Umbilical cord (tissue), 1 donor: ENCODE measurements at regions not wholly inside any gene's neighbourhood (a gene's known extent, or its start where the extent isn't known, plus 50 kb on each side); places are given as distances from the start of the nearest gene placed in this dataset.

Experiments
- DNase-seq: peaks from one replicate; pipeline ENCODE4 v3.0.0-alpha.2; 2015; ENCODE audit warnings: low spot score

DNA sequence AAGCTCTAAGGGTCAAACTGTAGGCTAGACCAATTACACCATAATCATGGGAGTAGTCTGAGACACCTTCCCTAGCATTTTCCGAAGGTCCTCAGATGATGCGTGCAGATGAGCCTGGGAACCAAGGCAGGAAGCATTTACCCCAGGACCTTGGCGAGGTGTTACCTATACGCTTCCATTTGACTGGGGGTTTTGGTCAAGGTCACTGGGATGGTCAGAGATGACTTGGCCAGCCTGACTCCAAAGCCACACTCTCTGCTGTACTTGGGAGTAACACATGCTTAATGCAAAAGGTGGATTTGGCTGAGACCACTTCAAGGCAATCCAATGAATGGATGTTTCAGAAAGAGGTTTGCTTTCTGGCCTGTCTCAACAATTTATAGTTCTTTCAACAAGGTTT, 98.9 kb upstream of the IRS2 start:
- no peak for DNase-seq

DNA sequence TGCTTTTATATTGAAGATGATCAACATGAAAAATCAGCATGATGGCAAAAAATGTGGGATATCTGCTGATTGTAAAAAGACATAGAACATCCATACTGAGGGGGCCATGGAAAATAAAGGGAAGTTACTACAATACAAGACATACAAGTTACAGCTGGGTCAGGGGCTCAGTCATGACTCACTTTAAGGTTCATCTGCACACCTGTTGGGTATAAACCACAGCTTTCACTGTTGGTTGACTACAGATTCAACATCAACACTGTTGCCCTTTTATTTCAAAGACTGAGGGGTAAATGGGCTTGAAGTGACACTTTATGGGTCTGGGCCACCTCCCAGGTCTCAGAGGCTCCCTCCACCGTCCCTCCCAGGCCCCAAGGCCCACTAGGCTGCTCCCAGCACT, 98.1 kb upstream of the IRS2 start:
- DNase-seq = no peak

DNA sequence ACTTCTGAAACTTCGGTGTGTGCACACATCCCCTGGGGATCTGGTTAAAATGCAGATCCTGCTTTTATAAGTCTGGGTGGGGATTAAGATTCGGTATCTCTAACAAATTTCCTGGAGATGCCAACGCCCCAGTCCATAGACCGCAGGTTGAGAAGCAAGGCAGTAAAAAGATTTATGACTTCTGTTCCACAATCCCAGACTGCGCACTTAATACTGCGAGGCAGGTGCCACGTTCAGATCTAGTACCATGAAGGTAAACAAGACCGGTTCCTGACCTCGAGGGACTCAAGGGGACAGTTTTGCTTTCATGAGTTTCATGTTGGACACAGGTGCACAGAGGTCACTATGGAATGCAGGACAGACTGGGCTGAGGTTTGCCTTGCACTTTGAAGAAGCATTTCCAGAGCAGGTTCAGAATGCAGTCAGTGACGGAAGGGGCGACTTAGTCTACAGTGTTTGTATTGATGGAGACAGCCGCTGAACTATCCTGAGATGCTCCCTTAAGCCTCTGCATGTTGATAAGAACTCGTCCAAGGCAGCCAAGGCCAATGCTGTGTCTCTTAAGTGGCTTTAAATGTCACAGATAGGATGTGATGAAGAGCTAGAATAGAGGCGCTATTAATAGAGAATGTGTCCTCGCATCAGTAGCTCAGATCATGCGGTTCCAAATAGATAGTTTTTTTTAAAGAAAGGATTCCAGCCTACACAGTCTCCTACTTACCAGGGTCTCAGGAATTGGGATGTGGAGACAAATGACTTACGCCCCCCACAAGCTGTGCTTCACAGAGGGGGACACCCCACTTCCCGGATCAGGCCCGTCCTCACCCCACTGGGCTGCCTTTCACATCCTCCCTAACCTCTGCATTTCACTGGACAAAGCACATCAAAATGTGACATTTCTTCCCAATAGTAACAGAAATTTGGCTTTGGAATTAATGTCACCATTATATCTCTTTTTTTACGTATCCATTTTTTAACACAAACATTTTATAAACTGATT, 97.1 kb upstream of the IRS2 start:
- DNase-seq = no peak

DNA sequence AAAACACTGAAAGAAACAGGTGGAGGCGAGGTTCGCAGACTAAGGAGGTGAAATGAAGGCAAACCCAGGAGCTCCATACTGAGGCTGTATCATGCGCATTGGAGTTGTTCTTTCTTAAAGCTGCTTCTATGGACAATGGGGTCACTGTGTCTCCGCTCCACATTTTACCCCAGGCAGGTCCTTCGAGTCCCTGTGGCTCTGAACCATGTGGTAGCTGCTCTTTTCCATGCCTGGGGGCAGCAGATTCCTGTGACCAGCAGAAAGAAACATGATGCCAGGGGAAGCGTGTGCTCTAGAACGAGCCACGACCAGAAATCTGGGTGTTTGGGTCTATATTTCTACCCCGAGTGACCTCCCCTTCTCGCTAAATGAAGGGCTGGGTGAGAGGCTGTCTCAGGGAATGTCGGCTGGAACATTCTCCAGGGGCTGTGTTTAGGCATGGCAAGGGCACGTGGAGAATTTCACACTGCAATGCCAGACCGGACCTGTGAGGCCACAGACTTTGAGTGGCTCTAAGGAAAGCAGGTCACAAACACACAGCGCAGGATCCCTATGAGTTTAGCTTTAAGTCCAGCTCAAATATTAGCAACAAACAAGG, 95.7 kb upstream of the IRS2 start:
- DNase-seq = no peak

DNA sequence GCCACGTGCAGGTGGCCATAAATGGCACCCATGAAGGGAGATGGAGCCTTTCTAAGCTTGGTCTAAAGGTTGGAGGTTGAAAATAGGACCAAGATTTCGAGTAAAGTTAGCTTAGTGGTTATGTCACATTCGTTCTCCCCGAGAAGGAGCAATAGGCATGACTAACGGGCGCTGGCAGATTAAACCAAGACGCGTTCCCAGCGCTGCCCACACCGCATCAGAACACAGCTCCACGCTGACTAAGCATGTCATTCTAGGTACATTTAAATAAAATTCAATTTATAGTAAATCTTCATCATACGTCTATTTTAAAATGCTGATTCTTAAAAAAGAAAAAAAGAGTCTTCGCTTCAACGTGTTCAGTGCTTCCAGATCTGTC, 95.0 kb upstream of the IRS2 start:
- no peak for DNase-seq

DNA sequence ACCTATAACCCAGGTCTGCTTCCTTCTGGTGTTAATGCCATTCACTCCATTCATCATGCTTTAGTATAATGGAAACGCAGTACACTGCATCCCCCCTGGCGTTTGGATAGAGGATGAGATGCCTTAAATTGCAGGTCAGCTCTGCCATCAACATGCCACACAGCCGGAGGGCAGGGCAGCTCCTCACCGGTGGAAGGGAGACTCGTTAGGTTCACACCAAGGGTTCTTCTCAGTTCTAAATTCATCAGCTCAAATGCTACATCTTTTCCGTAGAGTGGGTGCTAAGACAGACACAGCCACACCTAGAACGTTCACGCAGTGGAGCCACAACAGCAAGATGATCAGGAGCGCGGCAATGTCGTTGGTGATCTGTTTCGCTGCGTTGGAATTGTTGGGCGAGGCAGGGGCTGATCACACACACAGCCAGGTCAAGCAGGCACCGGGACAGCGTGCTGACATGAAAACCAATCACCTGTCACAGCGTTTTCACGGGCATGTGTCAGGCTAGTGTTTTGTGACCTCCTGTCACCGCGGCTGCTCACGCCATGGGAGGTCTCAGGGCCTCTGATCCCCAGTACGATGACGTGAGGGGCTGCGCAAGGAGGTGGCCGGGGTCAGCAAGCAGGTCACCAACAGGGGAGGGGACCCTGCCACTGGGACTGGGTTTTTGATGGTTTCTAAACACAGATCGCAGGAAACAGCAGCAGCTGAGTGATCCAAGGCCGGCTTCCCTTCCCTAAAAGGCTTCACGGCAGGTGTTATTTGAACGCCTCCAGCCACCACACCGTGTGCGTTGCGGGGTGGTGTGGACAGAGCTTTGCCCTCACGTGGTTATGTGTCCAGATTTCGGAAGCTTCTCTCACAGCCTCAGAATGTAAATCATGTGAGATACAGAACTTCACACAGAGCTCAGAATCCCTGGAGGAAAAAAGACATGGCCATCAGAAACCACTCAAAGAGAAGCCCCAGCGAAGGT, 94.3 kb upstream of the IRS2 start:
- DNase-seq = no peak

DNA sequence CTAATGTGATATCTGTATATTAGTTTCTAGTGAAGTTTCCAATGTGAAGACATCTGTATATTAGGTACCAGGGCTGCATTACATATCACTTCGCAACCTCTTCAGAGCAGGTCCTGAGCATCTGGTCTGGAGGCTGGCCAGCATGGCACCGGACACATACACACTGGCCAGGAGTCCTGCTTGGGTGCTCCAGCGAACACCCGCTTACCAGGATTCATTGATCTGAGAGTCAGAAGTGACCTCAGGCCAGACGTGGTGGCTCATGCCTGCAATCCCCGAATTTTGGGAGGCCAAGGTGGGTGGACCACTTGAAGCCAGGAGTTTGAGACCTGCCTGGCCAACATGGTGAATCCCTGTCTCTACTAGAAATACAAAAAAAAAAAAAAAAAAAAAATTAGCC, 93.0 kb upstream of the IRS2 start:
- no peak for DNase-seq

DNA sequence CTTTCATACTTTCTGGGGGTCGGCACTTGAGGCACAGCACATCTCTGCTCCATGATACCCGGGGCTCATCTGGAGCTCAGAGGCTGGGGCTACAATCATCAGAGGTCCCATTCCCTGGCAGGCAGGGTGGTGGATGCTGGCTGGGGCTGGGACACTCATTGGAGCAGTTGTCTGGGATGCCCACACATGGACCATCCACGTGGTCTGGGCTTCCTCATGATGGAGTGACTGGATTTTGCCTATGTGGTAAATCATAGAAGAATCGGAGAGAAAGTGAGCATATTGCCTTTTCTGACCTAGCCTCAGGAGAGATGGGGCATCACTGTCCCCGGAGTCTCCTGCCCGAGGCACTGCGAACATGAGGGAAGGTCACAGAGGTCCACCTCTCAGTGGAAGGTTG, 91.4 kb upstream of the IRS2 start:
- DNase-seq = no peak

DNA sequence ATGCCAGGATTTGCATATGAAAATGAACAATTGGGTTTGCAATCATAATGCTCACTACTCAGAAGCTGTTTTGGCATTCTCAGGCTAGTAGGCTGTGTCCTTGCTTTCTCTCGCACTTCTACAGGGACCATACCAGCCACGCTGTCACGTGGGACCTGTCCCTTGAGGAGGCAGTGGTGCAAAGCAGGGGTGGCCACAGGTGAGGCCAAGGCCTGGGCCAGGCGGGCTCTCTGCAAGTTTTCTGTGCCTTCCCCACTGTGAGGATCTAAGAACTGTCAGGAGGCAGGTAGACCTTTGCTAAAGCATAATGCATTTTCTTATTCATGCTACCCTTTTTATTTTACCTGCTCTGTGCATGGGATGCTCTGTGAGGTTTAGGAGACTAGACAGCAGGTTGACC, 89.4 kb upstream of the IRS2 start:
- no peak for DNase-seq

DNA sequence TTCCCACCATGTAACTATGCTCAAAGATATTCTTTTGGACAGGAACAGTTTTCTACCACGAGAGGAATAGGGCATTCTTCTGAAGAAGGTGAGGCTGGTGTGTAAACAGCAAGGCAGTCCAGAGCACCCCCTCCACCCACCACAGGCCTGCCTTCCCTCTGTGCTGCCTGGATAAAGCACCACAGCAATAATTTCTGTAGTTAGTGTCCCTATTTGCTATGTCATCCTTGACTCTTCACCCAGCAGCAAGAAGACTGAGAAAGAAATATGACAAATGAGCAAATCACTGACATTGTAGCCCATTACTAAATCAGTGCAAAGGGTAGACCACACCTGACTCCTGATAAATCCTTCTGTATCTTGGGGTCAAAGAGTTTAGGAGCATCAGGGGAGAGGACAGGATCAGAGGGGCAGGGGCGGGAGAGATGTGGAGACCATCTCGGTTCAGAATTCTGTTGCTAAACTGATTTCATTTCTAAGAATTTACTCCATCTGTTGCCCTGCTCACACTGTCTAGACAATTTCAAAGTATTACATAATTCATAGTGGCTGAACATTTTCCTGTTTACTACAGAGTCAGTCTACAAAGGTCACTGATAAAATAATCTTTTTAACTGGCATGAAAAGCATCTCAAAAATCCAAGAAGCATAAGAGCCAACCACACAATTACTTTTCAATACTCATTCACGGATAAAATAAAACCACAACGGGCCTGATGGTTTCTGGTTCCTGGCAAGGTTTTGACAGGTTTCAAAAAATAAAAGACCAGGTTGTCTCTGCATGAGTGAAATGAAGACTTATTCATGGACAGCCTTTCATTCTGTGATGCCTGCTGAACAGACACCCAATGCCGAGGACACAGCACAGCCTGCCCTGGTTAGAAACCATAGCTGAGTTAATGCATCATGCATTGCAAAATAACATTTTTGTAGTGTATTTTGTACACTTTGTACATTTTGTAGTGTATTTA, 88.4 kb upstream of the IRS2 start:
- peak; percentile 73 for DNase-seq

DNA sequence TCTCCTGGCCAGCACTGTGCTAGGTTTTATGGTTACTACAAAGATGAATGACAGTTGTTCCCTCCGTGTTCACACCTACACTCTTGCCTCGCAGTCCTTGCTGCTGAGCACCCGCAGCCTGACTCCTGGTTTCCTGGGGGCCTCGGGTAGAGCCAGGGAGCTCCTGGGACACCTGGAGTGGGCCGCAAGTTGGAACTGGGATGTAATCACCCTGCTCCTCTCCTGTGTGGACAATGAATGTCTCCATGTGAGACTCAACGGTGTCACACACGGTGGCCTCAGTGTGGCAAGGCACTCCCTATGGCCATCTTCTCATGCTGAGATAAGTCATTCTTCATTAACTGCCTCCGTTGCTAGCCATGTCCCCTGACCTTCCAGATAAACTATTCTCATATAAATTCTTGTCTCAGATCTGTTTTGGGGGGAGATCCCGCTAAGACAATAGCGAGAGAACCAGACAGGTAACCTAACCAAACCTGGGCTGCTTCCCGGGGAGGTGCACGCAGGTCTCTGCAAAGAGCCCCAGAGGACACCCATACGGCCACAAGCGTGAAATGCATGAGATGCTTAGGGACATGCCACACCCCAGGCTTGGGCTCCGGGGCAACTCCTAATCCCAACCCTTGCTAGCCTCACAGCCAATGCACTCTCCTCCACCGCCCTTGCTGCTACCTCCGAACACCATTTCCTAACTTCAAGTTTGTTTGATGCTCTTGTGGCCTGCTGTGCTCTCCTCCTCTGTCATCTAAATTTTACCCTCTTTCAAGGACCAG, 87.2 kb upstream of the IRS2 start:
- no peak for DNase-seq

DNA sequence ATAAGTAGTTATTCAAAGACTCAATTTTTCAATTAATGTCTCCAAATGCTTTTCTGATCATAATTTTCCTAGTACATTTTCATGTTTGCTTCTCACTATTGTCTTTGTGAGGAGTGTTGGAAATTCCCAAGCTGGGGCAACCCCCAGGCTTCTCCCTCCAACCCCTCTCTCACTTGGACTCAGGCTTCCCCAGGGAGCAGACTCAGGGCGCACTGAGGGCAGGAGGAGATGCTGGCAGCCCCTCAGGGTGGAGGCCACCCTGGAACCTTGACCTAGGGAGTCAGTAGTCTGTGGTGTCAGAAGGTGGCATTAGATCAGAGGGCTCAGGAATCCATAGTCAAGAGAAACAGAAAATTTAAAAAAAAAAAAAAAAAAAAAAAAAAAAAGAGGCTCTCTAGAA, 86.5 kb upstream of the IRS2 start:
- no peak for DNase-seq

DNA sequence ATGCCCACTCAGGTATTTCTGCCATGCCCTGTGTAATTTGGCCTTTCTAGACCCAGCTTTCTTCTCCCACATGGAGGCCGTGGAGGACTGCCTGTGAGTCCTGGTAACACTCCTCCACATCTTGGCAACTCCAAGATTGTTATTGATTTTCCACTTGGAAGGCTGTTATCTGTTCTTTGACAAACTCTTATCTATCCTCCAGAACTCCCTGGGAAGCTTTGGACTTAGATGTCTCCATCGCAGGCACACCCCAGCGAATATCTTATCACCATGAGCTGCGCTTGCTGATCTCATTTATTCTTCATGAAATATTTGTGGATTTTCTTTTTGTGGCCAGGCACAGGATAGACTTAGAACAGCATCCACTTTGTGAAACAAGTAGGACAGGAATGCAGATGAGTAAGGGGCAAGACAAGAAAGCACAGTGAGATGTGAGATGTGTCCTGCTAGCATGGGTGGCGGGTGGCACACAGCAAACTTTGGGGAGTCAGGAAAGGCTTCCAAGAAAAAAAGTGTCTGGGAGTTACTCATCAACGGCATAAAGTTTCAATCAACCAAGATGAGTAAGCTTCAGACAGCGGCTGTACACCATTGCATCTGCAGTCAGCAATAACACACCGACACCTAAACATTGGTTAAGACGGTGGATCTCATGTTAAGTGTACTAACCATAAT, 84.5 kb upstream of the IRS2 start:
- DNase-seq = peak; percentile 70

DNA sequence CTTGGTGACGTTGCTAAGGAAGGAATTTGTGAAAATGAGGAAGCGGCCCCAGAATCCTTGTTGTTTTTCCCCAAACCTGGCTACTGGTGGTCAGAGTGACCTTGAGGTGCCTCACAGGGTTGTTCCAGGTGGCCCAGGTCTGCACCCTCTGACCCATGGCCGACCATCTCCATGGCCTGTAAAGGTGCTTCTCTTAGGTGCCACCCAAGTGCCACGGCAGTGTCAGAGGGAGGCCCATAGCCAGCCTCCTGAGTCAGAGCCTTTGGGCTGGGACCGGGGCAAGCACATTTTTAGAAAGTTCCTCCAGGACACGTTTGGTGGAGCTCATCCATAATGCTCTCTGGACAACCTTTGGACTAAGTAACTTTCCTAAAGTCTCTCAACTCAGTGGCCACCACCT, 83.9 kb upstream of the IRS2 start:
- DNase-seq = no peak

DNA sequence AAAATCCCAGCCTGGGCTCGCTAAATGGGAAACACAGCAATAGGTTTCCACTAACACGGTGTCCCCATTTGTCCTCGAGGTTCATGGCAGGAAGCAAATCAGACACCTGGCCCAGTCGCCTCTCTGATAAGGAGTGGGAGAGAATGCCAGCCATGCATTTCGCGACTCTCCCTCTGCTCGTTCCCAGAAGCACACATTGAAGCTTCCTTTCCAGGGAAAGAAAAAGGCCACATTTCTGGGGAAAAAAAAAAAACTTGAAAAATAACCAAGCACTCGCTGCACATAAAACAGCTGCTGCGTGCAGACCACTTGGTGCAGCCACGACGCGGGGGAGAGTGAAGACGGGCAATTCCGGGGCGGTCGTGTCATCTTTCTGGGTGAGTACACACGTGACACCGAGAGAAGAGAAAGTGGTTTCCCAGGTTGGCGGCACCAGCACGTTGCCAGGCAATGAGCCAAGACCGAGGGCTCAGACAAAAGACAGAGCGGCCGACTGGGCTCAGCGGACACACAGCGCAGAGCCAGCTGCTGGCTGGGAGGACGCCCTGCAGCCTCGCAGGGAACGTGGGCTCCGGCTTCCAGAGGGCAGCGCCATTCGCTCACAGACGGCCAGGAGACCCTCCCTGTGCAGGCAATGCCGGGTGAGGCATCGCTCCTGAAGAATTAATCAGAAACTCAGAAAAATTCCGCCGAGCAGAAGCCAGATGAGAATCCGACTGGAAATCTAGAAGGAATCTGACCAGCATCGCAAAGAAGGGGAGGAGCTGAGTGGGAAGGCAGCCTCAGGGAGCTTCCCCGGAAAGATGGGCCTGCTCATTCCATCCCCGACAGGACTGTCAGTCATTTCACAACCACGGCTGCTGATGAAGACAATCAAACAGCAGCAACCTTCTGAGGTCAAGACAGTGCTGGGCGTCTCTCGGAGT, 83.2 kb upstream of the IRS2 start:
- peak; percentile 83 for DNase-seq

DNA sequence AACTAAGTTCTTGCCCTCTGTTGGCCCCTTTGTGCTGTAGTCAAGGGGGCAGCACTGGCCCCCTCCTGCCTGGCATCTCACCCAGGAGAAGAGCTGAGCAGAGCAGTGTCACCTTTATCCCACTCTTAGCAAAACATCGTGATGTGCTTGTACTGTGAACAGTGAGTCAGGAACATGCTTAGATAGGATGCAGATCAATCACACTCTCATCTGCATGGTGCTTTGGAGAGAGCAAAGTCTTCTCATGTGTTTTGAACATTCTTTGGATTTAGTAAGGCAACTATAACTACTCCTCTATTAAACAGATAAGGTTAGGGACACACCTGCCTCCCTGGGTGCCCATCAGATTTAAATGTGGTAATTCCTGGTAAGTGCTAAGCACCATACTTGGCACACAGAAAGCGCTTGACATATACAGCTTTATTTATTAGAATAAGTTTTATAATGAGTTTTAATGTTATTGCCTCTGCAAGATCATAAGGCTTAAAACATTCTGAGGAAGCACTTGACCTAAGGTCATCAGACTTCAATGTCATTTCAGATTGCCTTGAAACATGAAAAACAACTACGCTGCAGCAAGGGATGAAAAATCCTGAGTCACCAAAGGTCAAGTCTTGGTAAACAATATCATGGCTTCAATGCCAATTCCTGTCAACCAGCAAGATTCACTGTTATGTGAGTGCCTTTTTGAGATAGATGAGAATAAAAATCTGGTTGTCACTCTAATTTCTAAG, 82.4 kb upstream of the IRS2 start:
- DNase-seq = no peak

DNA sequence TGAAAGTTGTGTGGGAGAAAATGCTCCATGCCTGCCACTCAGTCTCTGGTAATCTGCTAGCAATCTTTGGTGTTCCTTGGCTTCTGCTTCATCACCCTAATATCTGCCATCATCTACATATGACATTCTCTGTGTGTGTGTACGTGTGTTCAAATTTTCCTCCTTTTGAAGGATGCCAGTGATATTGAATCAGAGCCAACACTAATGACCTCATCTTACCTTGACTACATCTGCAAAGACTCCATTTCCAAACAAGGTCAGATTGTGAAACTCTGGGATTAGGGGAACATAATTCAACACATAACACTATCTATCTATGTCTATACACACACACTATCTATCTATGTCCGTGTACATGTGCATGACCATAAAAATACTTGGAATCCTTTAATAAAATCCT, 81.4 kb upstream of the IRS2 start:
- peak; percentile 56 for DNase-seq

DNA sequence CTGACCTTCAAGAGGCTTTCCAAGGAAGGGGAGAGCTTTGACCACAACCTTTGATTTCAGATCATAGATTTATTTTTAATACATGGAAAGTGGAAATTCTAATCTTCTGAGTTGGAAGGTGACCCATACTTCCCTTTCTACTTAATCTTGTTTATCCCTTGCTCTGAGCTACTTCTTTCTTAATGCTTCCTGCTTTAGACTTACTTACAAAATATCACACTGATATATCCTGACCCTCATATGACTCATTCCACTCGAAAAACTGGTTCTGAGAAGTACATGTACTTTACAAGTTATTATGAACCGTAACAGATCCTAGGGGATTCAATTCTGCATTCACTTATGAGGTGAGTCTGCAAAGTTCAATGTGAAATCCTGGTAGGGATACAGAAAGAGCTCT, 76.2 kb upstream of the IRS2 start:
- peak; percentile 86 for DNase-seq
